Head of caudate nucleus (tissue), 42 donors: ENCODE measurements at regions not wholly inside any gene's neighbourhood (a gene's known extent, or its start where the extent isn't known, plus 50 kb on each side); places are given as distances from the start of the nearest gene placed in this dataset.
"Not testable (repeated sequence)": the region's sequence is repeated elsewhere in the genome, so short reads cannot be mapped to it uniquely, and the experiment has no call there.

Source experiments
- DNase-seq, 42 donors: peaks; one replicate each; pipeline versions ENCODE4 v3.0.0 to v3.0.0-alpha.2; 2020 to 2021; ENCODE audit warnings: mixed read lengths in 7 of 42
- intact Hi-C: fragments of 100-400 bp; cut with DNase I; formaldehyde crosslinking; loops from one replicate; pipeline ENCODE4 v1.15.0; 2022

GRCh38 chr2:111430817-111431661 is 310.3 kb downstream of the BCL2L11 start:
- intact Hi-C loops, DNase-seq: not testable (repeated sequence)

GRCh38 chr2:111432423-111432822 is 311.7 kb downstream of the BCL2L11 start:
- intact Hi-C loops, DNase-seq: not testable (repeated sequence)

GRCh38 chr2:111432916-111433499 is 312.3 kb downstream of the BCL2L11 start:
- intact Hi-C loops, DNase-seq: not testable (repeated sequence)

- DNase-seq, intact Hi-C loops: not testable (repeated sequence)
Measured at GRCh38 chr2:111433892-111434607, 313.3 kb downstream of the BCL2L11 start.

- intact Hi-C loops, DNase-seq: not testable (repeated sequence)
Measured at GRCh38 chr2:111434608-111434939, 313.9 kb downstream of the BCL2L11 start.

- intact Hi-C loops, DNase-seq: not testable (repeated sequence)
Measured at GRCh38 chr2:111435553-111436310, 315.0 kb downstream of the BCL2L11 start.

- intact Hi-C loops, DNase-seq: not testable (repeated sequence)
Measured at GRCh38 chr2:111436411-111436810, 315.7 kb downstream of the BCL2L11 start.

GRCh38 chr2:111437288-111437990 is 316.7 kb downstream of the BCL2L11 start:
- DNase-seq, intact Hi-C loops: not testable (repeated sequence)

- DNase-seq, intact Hi-C loops: not testable (repeated sequence)
Measured at GRCh38 chr2:111438161-111438560, 317.4 kb downstream of the BCL2L11 start.

- intact Hi-C loops, DNase-seq: not testable (repeated sequence)
Measured at GRCh38 chr2:111439237-111439636, 318.5 kb downstream of the BCL2L11 start.

GRCh38 chr2:111441614-111442013 is 320.9 kb downstream of the BCL2L11 start:
- DNase-seq, intact Hi-C loops: not testable (repeated sequence)

- intact Hi-C loops, DNase-seq: not testable (repeated sequence)
Measured at GRCh38 chr2:111442767-111443454, 322.2 kb downstream of the BCL2L11 start.

- DNase-seq, intact Hi-C loops: not testable (repeated sequence)
Measured at GRCh38 chr2:111444516-111444915, 323.8 kb downstream of the BCL2L11 start.

GRCh38 chr2:111445191-111445929 is 324.6 kb downstream of the BCL2L11 start:
- DNase-seq, intact Hi-C loops: not testable (repeated sequence)

GRCh38 chr2:111445941-111446340 is 325.2 kb downstream of the BCL2L11 start:
- intact Hi-C loops, DNase-seq: not testable (repeated sequence)

GRCh38 chr2:111447482-111447881 is 326.8 kb downstream of the BCL2L11 start:
- intact Hi-C loops, DNase-seq: not testable (repeated sequence)

GRCh38 chr2:111448796-111449195 is 328.1 kb downstream of the BCL2L11 start:
- intact Hi-C loops, DNase-seq: not testable (repeated sequence)
